GM23338 (cell line): ENCODE measurements at regions not wholly inside any gene's neighbourhood (a gene's known extent, or its start where the extent isn't known, plus 50 kb on each side); places are given as distances from the start of the nearest gene placed in this dataset.
"Not testable (repeated sequence)": the region's sequence is repeated elsewhere in the genome, so short reads cannot be mapped to it uniquely, and the experiment has no call there.

ENCODE experiments used
- CREB1 ChIP-seq: fragments of 250-450 bp; sonication (Bioruptor Pico); IDR thresholded peaks from 2 replicates; pipeline ENCODE4 v1.5.0; 2020; ENCODE audit warnings: low read depth, mild to moderate bottlenecking, moderate library complexity
- EZH2 ChIP-seq: fragments of 200-600 bp; sonication (generic); IDR thresholded peaks from one replicate; pipeline ENCODE4 v1.8.0; 2017; ENCODE audit warnings: antibody characterized with exemption, mild to moderate bottlenecking, low read depth; ENCODE audit not compliant: unreplicated experiment
- EZH2phosphoT487 ChIP-seq: fragments of 200-600 bp; sonication (generic); IDR thresholded peaks from one replicate; pipeline ENCODE4 v1.8.1; 2018; ENCODE audit warnings: antibody characterized with exemption; ENCODE audit not compliant: unreplicated experiment
- JUNB ChIP-seq: IDR thresholded peaks from one replicate; pipeline ENCODE4 v1.6.1; 2016; ENCODE audit warnings: antibody characterized with exemption; ENCODE audit not compliant: unreplicated experiment
- NANOG ChIP-seq: IDR thresholded peaks from 2 replicates; pipeline ENCODE4 v1.6.1; 2016; ENCODE audit warnings: antibody characterized with exemption, borderline replicate concordance
- POLR2AphosphoS5 ChIP-seq: IDR thresholded peaks from 2 replicates; pipeline ENCODE4 v1.6.1; 2016; ENCODE audit warnings: antibody characterized with exemption, low read depth
- ZNF114 ChIP-seq: fragments of 250-450 bp; sonication (Bioruptor Pico); IDR thresholded peaks from 2 replicates; pipeline ENCODE4 v1.5.0; 2020; ENCODE audit warnings: mild to moderate bottlenecking, moderate library complexity
- ZNF331 ChIP-seq: fragments of 250-450 bp; sonication (Bioruptor Pico); IDR thresholded peaks from 2 replicates; pipeline ENCODE4 v1.5.0; 2020; ENCODE audit warnings: low read depth, mild to moderate bottlenecking, moderate library complexity
- TF ChIP-seq, protein P1 (sequence below): IDR thresholded peaks from one replicate; pipeline ENCODE4 v1.6.1; 2018; ENCODE audit warnings: antibody characterized with exemption; ENCODE audit not compliant: unreplicated experiment
- TF ChIP-seq, protein P2 (sequence below), 2 experiments: fragments of 200-600 bp in 1 of 2; sonication (generic) in 1 of 2; conservative IDR thresholded peaks; 2 replicates each; pipeline versions ENCODE4 v1.5.1 to v1.6.1; 2016 to 2017; ENCODE audit warnings: antibody characterized with exemption in 2 of 2, low read depth in 2 of 2, mild to moderate bottlenecking in 2 of 2, moderate library complexity in 1 of 2
- TF ChIP-seq, protein P3 (sequence below): IDR thresholded peaks from 2 replicates; pipeline ENCODE4 v1.6.1; 2016; ENCODE audit warnings: antibody characterized with exemption
- TF ChIP-seq, protein P4 (sequence below): fragments of 250-450 bp; sonication (Bioruptor Pico); IDR thresholded peaks from 2 replicates; pipeline ENCODE4 v1.5.0; 2020; ENCODE audit warnings: mild to moderate bottlenecking, moderate library complexity

DNA sequence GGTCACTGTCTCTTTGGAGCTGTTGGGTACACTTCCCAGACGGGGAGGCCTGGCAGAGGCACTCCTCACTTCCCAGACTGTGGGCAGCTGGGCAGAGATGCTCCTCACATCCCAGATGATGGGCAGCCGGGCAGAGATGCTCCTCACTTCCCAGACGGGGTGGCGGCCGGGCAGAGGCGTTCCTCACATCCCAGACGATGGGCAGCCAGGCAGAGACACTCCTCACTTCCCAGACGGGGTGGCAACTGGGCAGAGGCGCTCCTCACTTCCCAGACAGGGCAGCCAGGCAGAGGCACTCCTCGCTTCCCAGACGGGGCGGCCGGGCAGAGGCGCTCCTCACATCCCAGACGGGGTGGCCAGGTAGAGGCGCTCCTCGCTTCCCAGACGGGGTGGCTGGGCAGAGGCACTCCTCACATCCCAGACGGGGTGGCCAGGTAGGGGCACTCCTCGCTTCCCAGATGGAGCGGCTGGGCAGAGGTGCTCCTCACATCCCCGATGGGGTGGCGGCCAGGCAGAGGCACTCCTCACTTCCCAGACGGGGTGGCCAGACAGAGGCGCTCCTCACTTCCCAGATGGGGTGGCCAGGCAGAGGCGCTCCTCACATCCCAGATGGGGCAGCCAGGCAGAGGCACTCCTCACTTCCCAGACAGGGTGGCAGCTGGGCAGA is 833.1 kb upstream of the RAG2 start:
- TF ChIP-seq, protein P1, sequence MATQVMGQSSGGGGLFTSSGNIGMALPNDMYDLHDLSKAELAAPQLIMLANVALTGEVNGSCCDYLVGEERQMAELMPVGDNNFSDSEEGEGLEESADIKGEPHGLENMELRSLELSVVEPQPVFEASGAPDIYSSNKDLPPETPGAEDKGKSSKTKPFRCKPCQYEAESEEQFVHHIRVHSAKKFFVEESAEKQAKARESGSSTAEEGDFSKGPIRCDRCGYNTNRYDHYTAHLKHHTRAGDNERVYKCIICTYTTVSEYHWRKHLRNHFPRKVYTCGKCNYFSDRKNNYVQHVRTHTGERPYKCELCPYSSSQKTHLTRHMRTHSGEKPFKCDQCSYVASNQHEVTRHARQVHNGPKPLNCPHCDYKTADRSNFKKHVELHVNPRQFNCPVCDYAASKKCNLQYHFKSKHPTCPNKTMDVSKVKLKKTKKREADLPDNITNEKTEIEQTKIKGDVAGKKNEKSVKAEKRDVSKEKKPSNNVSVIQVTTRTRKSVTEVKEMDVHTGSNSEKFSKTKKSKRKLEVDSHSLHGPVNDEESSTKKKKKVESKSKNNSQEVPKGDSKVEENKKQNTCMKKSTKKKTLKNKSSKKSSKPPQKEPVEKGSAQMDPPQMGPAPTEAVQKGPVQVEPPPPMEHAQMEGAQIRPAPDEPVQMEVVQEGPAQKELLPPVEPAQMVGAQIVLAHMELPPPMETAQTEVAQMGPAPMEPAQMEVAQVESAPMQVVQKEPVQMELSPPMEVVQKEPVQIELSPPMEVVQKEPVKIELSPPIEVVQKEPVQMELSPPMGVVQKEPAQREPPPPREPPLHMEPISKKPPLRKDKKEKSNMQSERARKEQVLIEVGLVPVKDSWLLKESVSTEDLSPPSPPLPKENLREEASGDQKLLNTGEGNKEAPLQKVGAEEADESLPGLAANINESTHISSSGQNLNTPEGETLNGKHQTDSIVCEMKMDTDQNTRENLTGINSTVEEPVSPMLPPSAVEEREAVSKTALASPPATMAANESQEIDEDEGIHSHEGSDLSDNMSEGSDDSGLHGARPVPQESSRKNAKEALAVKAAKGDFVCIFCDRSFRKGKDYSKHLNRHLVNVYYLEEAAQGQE, result not testable (repeated sequence)
- TF ChIP-seq, protein P2, sequence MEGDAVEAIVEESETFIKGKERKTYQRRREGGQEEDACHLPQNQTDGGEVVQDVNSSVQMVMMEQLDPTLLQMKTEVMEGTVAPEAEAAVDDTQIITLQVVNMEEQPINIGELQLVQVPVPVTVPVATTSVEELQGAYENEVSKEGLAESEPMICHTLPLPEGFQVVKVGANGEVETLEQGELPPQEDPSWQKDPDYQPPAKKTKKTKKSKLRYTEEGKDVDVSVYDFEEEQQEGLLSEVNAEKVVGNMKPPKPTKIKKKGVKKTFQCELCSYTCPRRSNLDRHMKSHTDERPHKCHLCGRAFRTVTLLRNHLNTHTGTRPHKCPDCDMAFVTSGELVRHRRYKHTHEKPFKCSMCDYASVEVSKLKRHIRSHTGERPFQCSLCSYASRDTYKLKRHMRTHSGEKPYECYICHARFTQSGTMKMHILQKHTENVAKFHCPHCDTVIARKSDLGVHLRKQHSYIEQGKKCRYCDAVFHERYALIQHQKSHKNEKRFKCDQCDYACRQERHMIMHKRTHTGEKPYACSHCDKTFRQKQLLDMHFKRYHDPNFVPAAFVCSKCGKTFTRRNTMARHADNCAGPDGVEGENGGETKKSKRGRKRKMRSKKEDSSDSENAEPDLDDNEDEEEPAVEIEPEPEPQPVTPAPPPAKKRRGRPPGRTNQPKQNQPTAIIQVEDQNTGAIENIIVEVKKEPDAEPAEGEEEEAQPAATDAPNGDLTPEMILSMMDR (conservative IDR thresholded peaks at IDR 0.05; ENCODE audit: low read depth in 2 of 2), result not testable (repeated sequence)
- TF ChIP-seq POLR2AphosphoS5; EZH2; CREB1; JUNB; EZH2phosphoT487; ZNF331 (CRISPR knock-in tag); NANOG; ZNF114 (CRISPR knock-in tag): not testable (repeated sequence)
- TF ChIP-seq, protein P3, sequence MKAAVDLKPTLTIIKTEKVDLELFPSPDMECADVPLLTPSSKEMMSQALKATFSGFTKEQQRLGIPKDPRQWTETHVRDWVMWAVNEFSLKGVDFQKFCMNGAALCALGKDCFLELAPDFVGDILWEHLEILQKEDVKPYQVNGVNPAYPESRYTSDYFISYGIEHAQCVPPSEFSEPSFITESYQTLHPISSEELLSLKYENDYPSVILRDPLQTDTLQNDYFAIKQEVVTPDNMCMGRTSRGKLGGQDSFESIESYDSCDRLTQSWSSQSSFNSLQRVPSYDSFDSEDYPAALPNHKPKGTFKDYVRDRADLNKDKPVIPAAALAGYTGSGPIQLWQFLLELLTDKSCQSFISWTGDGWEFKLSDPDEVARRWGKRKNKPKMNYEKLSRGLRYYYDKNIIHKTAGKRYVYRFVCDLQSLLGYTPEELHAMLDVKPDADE, result not testable (repeated sequence)
- TF ChIP-seq, protein P4, sequence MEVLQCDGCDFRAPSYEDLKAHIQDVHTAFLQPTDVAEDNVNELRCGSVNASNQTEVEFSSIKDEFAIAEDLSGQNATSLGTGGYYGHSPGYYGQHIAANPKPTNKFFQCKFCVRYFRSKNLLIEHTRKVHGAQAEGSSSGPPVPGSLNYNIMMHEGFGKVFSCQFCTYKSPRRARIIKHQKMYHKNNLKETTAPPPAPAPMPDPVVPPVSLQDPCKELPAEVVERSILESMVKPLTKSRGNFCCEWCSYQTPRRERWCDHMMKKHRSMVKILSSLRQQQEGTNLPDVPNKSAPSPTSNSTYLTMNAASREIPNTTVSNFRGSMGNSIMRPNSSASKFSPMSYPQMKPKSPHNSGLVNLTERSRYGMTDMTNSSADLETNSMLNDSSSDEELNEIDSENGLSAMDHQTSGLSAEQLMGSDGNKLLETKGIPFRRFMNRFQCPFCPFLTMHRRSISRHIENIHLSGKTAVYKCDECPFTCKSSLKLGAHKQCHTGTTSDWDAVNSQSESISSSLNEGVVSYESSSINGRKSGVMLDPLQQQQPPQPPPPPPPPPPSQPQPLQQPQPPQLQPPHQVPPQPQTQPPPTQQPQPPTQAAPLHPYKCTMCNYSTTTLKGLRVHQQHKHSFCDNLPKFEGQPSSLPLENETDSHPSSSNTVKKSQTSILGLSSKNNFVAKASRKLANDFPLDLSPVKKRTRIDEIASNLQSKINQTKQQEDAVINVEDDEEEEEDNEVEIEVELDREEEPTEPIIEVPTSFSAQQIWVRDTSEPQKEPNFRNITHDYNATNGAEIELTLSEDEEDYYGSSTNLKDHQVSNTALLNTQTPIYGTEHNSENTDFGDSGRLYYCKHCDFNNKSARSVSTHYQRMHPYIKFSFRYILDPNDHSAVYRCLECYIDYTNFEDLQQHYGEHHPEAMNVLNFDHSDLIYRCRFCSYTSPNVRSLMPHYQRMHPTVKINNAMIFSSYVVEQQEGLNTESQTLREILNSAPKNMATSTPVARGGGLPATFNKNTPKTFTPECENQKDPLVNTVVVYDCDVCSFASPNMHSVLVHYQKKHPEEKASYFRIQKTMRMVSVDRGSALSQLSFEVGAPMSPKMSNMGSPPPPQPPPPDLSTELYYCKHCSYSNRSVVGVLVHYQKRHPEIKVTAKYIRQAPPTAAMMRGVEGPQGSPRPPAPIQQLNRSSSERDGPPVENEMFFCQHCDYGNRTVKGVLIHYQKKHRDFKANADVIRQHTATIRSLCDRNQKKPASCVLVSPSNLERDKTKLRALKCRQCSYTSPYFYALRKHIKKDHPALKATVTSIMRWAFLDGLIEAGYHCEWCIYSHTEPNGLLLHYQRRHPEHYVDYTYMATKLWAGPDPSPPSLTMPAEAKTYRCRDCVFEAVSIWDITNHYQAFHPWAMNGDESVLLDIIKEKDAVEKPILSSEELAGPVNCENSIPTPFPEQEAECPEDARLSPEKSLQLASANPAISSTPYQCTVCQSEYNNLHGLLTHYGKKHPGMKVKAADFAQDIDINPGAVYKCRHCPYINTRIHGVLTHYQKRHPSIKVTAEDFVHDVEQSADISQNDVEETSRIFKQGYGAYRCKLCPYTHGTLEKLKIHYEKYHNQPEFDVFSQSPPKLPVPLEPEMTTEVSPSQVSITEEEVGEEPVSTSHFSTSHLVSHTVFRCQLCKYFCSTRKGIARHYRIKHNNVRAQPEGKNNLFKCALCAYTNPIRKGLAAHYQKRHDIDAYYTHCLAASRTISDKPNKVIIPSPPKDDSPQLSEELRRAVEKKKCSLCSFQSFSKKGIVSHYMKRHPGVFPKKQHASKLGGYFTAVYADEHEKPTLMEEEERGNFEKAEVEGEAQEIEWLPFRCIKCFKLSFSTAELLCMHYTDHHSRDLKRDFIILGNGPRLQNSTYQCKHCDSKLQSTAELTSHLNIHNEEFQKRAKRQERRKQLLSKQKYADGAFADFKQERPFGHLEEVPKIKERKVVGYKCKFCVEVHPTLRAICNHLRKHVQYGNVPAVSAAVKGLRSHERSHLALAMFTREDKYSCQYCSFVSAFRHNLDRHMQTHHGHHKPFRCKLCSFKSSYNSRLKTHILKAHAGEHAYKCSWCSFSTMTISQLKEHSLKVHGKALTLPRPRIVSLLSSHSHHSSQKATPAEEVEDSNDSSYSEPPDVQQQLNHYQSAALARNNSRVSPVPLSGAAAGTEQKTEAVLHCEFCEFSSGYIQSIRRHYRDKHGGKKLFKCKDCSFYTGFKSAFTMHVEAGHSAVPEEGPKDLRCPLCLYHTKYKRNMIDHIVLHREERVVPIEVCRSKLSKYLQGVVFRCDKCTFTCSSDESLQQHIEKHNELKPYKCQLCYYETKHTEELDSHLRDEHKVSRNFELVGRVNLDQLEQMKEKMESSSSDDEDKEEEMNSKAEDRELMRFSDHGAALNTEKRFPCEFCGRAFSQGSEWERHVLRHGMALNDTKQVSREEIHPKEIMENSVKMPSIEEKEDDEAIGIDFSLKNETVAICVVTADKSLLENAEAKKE, result not testable (repeated sequence)
